GM18519 (cell line): ENCODE measurements at regions not wholly inside any gene's neighbourhood (a gene's known extent, or its start where the extent isn't known, plus 50 kb on each side); places are given as distances from the start of the nearest gene placed in this dataset.
A peak's percentile ranks its signal among the peaks of the same experiment; 100 is the strongest.
"Not testable (repeated sequence)": the region's sequence is repeated elsewhere in the genome, so short reads cannot be mapped to it uniquely, and the experiment has no call there.

Source experiments
- ATAC-seq: cut with Tn5 transposase; IDR thresholded peaks from one replicate; pipeline ENCODE4 v1.9.1; 2021; ENCODE audit warnings: mild to moderate bottlenecking, moderate library complexity; ENCODE audit not compliant: unreplicated experiment, low FRiP score

DNA sequence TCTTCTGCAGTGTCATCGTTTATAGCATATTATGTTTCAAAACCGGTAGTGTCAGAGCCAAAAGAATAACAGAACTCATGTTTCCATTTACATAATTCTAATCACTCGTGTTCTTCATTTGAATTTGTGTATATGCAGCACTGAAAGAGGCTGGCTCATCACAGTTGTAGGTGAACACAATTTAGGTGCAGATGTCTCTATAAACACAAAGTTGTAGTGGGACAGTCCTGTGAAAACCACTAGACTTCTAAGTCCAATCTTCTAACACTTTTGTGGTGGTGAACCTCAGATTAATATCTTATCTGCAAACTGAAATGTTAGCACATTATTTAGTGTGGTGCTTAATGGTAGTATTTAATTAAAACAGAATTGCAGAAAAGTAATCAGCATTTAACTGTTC, 872.4 kb downstream of the C4orf33 start:
- ATAC-seq: no peak

DNA sequence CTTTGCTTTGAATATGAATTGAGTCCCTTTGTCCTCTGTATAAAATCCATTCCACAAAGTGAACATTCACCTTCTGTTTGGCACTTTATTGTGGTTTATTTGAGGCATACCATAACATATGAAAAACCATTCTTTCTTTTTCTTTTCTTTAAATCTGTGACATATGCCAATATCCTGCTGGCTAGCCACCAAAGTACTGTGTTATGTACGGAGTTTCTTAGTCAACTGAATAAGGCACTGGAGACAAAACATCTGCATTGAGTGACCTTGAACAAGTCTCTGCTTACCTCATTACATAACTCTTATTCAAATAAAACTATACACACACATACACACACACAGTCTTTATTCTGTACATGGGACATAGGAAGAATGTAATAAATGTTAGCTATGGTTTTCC, 872.8 kb downstream of the C4orf33 start:
- ATAC-seq: no peak

DNA sequence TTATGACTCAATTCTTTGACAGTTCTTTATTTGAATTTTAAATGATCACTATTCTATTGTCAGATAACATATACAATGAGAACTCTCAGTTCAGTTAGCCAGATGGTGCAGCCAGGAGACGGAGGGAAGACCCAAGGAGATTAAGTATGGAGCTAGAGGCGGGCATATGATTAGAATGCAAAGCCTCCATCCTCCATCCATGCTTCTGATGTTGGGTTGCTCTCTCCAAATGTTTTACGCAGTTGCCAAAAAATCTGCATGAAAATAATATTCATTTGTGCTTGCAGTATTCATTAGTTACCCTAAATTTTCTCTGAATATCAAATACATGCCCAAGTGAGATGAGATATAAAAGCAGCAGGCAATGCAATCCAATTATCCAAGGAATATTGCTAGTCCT, 874.8 kb downstream of the C4orf33 start:
- no peak for ATAC-seq

DNA sequence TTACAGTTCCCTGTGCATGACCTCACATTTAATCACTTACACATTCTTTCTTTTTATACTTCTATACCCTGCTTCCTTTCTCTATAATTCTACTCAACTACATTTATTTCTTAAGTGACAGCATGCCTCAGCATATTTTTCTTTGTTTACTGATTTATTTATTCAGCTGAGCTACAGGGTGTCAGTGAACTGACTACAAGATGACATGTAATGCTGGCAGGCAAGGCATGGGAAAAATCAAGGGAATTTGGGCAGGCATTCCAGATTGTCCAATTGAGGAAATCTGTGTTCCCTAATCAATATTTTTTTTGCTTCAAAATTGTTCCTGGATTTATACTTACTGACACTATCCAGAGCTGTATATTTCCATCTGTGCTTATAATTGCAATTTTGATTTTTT, 875.5 kb downstream of the C4orf33 start:
- no peak for ATAC-seq

DNA sequence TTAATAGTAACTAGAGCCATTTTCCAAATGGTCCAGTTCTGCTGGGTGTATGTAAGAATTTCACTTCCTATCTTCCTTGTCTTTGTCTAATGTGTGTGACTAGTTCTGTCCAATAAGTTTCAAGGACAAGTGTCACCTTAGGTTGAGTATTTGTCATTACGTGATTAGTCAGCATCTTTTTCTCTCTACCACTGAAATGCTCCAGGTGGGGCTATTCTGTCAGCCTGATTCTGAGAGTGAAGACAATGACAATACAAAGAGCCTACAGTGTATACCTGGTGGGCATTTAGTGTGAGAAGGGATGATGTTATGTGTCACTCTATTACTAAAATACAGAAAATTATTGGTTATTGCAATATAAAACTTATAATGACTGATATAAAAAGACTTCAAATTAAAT, 876.3 kb downstream of the C4orf33 start:
- ATAC-seq: no peak

DNA sequence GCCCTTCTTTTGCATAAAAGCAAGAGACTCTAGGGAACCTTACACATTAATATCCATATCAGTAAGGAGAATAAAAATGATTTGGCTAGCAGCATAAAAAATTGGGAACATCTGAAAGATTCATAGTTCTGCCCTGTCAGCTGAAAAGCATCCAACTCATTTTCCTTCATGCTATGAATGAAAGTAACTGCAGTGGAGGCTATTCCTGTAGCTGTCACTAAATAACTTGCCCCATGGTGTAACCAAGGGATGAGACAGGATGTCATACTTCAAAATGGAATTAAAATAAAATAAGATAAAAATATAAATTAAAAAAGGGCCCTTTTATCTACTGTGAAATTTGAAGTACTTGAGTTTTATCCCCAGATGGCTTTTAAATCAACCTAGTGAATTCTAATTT, 878.8 kb downstream of the C4orf33 start:
- no peak for ATAC-seq

DNA sequence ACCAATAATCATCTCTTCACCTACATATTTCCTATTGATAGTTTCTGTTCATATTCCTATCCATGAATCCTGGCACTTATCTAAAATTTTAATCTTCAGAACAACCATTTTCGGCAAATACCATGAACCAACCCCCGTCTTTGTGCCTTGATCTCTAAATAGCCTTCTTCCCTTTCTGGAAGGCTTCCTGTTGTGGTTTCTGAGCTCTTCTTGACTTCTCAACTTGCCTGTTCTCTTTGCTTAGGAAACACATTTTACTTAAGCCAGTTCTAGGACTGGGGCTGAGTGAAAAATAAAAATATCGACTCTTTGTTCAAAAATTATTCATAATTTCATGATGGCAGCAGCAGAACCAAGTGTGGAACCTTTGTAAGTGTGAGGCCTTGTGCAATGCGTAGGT, 882.4 kb downstream of the C4orf33 start:
- no peak for ATAC-seq

DNA sequence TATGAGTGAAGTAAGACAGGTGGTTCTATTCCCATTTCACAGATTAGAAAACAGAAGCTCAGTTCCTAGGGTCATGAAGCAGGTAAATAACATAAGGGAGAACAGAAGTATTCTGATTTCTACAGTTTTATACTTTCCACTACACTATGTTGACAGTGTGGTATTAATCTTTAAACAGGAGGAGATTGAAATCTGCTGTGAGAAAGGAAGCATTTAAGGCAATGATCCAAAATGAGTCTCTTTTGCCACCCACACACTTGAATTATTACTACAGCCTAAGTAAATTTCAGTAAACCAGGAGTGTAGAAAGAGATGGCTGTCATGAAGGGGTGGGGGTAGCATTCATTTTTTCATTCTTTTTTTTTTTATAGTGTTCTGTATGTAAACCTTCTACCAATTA, 893.0 kb downstream of the C4orf33 start:
- no peak for ATAC-seq

DNA sequence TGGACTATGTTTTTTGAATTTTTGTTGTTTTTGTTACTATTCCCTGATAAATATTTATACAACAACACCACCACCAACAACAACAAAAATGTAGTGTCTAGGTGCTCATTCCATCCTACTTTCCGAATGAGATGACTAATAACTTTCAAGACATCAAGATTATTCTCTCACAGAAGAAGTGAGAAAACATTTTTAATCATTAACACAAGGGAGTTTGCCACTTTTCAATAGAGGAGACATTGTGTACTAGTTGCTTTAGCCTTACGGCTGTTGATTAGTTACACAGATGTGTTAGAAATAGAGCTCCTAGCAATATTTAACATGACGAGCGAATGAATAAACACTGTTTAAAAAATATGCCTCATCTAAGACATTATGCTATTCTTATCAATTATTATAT, 898.8 kb downstream of the C4orf33 start:
- ATAC-seq: no peak

DNA sequence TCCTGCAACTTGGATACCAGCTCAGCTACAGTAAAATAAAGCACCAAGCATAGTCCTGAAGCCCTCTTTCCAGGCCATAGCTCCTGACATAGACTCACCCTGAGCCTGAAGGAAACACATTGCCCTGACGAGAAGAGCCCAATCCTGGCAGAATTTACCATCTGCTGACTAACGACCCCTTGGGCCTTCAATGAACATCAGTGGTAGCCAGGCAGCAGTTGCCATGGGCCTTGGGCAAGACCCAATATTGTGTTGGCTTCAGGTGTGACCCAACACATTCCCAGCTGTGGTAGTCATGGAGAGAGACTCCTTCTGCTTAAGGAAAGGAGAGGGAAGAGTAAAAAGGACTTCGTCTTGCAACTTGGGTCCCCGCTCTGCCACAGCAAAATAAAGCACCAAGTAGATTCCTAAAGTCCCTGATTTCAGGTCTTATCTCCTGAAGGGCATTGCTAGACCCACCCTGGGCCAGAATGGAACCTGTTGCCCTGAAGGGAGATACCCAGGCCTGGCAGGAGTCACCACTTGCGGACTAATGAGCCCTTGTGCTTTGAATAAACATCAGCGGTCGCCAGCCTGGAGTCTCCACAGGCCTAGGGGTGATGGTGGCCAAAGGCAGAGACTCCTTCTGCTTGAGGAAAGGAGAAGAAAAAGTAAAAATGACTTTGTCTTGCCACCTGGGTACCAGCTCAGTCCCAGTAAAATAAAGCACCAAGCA, 902.6 kb downstream of the C4orf33 start:
- no peak for ATAC-seq

DNA sequence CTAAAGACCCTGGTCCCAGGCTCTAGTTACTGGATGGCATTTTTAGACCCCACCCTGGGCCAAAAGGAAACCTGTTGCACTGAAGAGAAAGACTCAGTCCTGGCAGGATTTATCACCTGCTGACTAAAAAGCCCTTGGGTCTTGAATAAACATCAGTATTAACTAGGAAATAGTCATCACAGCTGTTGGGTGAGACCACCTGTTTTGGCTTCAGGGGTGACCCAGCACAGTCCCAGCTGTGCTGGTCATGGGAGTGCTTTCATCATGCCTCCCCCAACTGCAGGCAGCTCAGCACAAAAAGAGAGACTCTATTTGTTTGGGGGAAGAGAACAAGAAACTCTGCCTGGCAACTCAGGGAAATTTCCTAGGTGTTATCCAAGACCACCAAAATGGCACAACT, 903.2 kb downstream of the C4orf33 start:
- no peak for ATAC-seq

DNA sequence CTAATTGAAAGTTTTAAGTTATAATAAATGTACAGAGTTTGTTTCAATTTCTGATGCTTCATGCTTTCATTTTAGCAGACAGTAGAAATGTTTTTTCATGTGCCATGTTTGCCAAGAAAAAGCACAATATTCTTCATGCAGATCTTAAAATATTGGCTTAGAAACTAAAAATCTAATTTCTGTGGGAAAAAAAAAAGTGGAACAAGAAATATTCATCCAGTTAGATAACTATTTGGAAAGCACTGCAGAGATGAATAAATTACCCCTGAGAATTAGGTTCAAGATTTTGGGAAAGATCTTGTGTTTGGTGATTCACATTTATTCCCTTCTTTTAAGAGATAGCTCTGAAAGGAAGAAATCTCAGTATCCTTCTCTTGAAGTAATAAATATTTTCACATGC, 912.5 kb downstream of the C4orf33 start:
- no peak for ATAC-seq

DNA sequence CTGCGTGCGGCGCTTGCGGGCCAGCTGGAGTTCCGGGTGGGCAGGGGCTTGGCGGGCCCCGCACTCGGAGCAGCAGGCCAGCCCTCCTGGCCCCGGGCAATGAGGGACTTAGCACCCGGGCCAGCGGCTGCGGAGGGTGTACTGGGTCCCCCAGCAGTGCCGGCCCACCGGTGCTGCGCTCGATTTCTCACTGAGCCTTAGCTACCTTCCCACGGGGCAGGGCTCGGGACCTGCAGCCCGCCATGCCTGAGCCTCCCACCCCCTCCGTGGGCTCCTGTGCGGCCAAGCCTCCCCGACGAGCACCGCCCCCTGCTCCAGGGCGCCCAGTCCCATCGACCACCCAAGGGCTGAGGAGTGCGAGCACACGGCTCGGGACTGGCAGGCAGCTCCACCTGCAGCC, 916.9 kb downstream of the C4orf33 start:
- ATAC-seq: not testable (repeated sequence)

DNA sequence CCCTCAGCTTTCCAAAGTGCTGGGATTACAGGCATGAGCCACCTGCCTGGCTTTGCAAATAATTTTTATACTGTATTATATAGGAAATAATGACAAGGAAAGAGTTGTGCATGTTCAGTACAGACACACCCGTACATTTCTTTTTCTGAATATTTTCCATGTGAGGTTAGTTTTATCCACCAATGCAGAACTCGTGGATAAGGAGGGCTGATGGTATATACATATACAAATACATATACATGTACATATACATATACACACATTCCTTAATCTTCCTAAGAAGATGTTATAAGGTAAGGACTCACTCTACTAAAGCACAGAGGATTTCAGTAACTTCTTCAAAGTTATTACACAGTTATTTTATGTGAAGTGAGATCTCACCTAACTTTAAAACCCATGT, 925.8 kb downstream of the C4orf33 start:
- ATAC-seq: no peak

DNA sequence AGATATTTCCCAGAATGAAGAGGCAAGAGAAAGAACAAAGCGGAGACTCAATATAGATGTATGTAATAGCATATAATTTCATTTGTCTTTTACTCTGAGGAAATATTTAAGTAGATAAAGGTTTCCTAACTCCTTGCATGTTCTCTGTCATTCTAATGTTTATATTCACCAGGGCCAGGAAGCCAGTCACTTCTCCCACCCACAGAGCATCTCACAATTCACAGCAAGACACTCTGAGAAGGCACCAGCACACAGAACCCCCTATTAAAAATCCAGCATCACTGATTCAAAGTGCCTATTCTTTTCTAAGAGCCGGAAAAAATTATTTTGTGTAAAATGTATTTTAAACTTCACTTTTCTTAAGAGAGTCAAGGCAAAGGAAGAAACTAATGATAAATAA, 927.1 kb downstream of the C4orf33 start:
- ATAC-seq: no peak

DNA sequence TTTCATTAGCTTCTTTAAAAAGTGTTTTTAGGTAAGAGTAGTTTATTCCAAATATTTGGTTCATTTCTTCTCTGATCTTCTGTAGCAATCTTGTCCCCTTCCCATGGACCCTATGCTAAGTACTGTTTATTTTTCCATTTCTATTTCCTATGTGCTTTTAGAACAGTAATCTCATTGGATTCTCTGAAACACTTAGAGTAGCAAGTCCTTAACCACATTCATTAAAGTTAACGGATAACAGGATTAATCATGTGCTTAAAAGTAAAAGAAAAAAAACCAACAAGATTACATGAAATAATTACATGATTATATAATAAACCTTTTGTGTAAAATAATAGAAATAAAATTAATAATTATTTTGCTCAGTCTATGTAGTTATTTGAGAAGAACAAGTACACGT, 929.7 kb downstream of the C4orf33 start:
- no peak for ATAC-seq

DNA sequence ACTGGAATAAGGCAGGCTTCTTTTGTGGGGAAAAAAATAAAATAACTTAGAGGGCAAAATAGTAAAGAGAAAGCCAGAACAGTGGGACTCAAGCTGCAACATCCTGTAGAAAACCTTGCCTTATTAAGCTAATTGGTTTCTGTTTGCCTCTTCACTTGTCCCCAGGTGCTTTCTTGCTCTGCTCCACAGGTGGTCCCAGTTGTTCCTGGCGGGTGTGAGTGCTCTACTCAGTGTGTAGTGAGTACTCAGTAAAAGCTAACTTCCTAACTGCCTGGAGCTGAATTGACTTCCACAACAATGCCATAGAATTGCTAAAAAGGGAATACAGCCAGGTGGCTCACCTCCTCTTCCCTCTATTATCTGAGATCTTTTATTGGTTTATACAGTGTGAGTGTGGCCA, 930.2 kb downstream of the C4orf33 start:
- no peak for ATAC-seq

DNA sequence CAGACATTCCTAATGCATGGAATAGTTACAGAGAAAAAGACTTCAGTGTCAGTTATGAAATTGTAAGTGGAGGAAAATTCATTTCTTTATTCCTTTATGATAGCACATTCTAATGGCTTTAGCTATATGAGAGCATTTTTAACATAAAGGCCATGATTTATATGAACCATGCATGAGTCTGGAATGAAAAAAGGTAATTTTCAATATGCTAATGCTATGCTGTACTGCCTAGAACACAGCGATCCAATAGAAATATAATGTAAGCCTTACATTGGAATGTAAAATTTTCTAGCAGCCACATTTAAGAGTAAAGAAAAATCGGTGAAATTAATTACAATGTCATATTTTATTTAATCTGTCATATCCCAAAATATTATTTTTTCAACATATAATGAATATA, 932.0 kb downstream of the C4orf33 start:
- no peak for ATAC-seq

DNA sequence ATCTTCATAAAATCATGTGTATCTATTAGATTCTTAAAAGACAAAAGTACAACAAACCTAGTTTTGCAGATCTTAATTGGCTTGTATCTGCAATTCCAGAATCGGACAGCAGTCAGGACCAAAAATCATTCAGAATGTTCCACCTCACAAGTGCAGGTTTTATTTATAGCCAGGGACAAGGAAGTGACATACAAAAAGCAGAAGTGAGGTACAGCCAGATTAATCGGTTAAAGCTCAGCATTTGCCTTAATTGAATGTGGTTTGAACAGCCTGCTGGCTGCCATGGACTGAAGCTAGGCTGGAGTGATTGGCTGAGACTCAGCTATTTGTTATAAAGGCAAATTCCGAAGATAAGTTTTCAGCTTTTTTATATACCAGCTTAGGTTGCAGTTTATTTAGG, 932.6 kb downstream of the C4orf33 start:
- peak; percentile 63 for ATAC-seq

DNA sequence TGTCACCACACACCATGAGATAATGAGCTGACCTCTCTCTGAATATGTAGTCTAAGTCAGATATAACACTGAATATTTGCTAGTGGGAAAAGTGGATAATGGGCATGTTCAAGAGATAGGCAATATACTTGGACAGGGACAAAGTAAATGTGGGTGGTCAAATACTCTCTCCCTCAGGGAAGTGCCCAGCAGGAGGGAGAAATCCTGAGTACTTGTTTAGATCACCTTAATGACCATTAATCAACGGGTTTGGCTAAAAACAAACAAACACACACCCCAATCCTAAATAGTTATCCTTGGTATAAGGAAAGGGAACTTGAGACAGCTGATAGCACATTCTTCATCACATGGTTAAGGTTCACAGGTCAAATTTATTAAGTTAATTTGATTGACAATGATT, 933.5 kb downstream of the C4orf33 start:
- ATAC-seq: no peak

DNA sequence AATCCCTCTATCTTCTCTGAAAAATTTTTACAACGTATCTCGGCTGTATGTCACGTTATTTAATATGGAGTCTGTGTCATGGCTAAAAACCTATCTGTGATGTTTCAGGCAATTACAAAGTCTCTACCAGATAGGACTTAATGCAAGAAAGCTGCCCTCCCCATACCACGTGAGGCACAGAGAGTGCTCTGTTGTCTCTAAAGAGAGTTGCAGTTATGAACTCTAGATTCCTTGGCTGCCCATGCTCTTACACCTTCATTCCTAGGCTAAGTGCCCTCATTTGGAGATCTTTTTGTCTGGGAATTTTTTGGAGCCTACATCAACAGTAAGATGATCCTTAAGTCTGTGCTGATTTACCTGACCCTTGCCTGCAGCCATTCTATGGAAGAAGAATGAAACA, 935.9 kb downstream of the C4orf33 start:
- ATAC-seq: no peak

DNA sequence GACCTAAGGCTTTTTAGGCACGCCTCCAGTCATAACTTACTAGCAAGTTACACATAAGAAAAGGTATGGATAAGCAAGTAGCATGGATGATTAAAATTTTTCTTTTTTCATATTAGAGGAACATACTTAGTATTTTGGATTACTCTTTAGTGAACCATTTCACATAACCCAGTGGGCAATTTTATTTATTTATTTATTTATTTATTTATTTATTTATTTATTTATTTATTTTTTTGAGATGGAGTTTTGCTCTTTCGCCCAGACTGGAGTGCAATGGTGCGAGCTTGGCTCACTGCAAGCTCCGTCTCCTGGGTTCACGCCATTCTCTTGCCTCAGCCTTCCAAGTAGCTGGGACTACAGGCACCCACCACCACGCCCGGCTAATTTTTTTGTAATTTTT, 937.7 kb downstream of the C4orf33 start:
- not testable (repeated sequence) for ATAC-seq

DNA sequence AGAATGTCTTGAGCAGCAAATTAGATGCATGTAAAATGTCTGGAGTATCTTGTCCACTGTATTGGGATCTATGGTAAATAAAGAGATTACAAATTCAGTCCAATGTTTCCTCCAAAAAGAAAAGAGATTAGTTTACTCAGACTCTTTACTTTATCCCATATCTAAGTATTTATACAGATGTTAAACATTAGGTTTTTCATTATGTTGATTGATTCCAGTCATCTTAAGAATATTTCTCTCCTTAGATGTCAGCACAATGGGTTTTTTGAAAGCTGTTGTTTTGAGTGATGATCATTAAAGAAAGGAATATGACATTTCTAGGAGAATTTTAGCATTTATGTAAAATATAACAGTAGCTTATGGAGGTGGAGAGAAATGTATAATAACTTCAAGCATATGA, 938.9 kb downstream of the C4orf33 start:
- ATAC-seq: no peak
